ENCODE measurements at regions not wholly inside any gene's neighbourhood (a gene's known extent, or its start where the extent isn't known, plus 50 kb on each side); places are given as distances from the start of the nearest gene placed in this dataset.
"Not testable (repeated sequence)": the region's sequence is repeated elsewhere in the genome, so short reads cannot be mapped to it uniquely, and the experiment has no call there.

DNA sequence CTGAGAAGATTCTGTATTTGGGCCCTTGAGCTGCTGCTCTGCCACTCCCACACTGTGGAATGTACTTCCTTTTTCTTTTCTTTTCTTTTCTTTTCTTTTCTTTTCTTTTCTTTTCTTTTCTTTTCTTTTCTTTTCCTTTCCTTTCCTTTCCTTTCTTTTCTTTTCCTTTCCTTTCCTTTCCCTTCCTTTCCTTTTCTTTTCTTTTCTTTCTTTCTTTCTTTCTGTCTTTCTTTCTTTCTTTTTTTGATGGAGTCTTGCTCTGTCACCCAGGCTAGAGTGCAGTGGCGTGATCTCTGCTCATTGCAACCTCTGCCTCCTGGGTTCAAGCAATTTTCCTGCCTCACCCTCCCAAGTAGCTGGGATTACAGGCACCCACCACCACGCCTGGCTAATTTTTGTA lies 89.8 kb downstream of the DNAAF6 start:
- DNase-seq (ENCODE audit: low spot score): not testable (repeated sequence)

DNA sequence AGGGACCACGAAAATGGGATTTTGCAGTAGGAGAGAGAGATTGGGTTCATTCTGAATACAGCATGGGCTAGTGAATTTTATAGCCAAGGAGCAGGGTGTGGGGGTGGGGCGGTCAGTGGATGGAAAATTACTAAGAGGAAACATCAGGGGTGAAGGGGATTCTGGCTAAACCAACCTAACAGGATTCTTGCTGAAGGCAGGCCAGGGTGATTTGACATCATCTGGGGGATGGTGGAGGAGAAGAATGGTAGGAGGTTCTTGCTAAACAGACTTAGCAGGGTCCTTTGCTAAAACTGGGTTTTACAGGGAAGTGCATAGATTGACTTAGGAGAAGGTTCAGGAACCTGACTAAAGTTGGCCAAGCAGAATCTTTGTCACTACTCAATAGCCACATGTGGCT lies 91.9 kb downstream of the DNAAF6 start:
- DNase-seq (ENCODE audit: low spot score): no peak

- DNase-seq (ENCODE audit: low spot score): no peak
These were observed 94.8 kb downstream of the DNAAF6 start for GRCh38 chrX:107301253-107301652.

- DNase-seq (ENCODE audit: low spot score): no peak
These were observed 97.7 kb downstream of the DNAAF6 start for GRCh38 chrX:107304141-107304540.

DNA sequence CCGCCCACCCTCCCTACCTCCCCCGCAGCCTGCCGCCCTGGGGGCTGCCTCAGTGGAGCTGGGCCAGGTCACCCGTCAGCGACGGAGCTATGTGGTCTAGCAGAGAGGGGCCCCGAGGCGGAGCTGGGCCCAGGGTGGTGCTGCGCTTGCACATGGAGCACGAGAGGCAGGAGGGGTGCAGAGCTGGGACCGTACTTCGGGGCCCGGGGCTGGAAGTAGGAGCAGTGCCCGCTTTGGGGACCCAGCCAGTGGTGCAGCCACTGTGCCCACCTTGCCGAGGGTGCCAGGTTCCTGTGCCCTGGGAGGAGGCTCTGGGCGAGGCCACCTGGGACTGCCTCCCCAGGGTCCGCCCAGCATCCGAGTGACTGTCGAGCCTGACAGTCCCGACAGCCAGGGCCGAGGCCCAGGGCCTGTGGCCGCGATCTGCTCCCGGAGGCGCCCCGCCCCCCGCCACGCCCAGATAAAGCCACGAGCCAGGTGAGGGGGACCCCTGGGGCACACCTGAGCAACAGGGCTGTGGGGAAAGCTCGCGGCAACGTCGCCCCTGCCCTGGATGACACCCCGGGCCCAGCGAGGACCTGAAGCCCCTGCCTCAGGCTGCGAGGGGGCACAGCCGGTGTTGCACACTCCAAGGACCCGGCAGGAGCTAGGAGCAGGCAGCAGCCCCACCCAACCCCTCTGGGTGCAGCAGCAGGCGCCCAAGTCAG lies 117.5 kb downstream of the DNAAF6 start:
- no peak for DNase-seq (ENCODE audit: low spot score)

DNA sequence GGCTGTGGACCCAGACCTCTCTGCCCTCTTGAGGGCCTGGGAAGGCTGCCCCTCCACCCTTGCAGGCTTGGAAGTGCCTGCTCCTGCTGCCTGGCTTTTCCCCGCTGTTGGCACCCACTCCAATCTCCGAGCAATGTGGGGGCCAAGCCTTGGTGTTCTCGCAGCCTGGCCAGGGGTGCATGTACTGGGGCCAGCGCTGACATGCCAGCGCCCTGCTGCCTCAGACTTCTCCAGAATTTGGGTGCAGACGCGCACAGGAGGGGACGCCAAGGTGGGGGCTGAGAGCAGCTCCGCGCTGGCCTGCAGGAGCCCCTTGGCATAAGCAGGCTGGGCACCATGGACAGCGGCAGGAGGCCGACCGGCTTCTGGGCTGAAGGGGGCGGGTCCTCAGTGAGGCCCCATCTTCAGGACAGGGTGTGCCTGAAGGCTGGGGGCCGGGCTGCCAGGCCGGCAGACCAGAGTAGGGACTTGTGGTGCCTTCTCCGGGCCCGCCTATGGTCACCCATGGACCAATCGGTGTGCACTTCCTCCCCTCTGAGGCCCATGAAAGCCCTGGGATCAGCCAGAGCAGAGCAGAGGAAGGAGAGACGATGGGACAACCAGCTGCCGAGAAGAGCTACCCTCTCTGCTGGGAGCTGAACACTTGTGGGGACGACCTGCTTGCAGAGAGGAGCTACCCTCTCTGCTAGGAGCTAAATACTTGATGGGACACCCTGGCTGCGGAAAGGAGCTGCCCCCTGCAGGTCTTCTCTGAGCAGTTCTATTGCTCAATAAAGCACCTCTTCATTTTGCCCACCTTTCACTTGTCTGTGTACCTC lies 118.3 kb downstream of the DNAAF6 start:
- DNase-seq (ENCODE audit: low spot score): peak; percentile 29

DNA sequence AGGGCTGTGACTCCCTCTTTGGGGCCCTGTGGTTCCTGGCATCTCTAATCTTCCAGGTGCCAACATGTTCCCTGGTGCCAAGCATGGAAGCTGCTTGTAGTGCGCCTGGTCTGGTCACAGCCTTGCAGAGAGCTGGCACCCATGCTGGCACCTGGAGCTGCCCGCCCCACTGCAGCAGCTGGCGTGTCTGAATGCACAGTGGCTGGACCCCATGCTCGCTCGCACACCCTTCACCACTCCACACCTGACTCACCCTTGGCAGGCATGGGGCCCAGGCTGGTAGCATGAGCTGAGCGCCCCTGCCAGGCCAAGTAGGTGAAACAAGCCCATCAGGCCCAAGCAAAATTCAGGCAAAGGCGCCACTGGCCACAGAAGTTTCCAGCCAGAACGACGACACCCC lies 119.1 kb downstream of the DNAAF6 start:
- no peak for DNase-seq (ENCODE audit: low spot score)

DNA sequence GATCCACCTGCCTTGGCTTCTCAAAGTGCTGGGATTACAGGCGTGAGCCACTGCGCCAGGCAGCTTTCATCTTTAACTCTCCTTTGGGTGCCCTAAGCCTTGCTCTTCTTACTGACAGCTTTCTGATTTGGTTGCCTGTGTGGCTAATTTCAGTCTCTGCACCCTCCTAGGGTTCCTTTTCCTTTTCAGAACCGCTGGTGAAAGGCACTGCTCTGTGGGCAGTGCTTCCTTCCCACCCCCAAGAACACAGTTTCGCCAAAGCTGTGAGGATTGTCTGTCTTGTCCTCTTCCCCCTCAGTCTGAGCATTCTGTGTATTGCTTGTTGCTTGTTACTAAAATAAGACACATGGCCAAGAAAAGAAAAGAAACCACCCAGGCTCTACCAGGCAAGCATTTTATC lies 101.4 kb upstream of the FRMPD3 start:
- DNase-seq (ENCODE audit: low spot score): no peak

GRCh38 chrX:107348990-107349389 lies 100.5 kb upstream of the FRMPD3 start:
- no peak for DNase-seq (ENCODE audit: low spot score)

GRCh38 chrX:107355533-107355932 lies 93.9 kb upstream of the FRMPD3 start:
- DNase-seq (ENCODE audit: low spot score): no peak

DNA sequence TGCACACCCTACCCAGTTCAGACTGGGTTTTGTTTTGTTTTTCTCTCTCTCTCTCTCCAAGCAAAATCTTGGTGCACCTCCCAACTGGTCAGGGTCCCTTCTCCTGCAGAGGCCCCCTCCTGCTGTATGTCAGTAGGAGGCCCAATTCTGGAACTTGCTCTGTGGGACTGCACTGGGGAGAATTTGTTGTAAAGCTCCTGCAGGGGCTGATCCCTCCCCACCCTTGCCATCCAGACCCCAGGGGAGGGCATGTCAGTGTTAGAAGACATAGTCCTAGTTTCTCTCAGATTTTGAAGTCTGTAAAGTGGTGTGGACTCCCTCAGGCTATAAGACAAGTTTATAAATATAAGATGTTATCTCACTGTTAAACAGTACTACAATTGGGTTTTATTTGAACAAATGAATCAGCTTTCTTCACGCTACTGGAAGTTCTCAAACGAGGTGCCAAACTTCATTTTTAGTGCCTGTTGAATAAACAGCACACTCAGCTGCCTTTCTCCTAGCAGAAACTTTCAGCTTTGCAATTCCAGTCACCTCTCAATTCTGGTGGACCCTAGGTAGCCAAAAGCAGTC lies 88.6 kb upstream of the FRMPD3 start:
- DNase-seq (ENCODE audit: low spot score): no peak

GRCh38 chrX:107370185-107370584 lies 79.3 kb upstream of the FRMPD3 start:
- not testable (repeated sequence) for DNase-seq (ENCODE audit: low spot score)

- DNase-seq (ENCODE audit: low spot score): no peak
These were observed 75.3 kb upstream of the FRMPD3 start for GRCh38 chrX:107374132-107374531.

- DNase-seq (ENCODE audit: low spot score): no peak
These were observed 74.6 kb upstream of the FRMPD3 start for GRCh38 chrX:107374831-107375230.

DNA sequence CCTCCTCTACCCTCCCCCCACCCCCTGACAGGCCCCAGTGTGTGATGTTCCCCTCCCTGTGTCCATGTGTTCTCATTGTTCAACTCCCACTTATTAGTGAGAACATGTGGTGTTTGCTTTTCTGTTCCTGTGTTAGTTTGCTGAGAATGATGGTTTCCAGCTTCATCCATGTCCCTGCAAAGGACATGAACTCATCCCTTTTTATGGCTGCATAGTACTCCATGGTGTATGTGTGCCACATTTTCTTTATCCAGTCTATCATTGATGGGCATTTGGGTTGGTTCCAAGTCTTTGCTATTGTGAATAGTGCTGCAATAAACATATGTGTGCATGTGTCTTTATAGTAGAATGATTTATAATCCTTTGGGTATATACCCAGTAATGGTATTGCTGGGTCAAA lies 73.3 kb upstream of the FRMPD3 start:
- DNase-seq (ENCODE audit: low spot score): not testable (repeated sequence)

- no peak for DNase-seq (ENCODE audit: low spot score)
These were observed 64.9 kb upstream of the FRMPD3 start for GRCh38 chrX:107384397-107385105.

DNA sequence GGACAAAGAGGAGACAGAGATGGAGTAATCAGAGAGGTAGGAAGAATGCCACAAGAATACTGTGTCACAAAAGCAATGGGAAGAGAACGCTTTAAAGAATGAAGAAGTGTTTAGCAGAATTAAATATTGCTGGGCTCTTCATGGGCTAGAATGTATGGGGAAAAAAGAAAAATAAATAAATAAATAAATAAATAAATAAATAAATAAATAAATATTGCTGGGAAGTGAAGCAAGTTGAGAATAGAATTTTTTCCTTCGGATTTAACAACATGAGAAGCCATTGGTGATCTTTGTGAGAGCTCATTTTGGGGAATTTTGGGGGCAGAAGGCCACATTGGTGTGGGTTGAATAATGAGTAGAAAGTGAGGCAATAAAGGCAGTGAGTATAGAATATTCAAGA lies 59.7 kb upstream of the FRMPD3 start:
- DNase-seq (ENCODE audit: low spot score): no peak

DNA sequence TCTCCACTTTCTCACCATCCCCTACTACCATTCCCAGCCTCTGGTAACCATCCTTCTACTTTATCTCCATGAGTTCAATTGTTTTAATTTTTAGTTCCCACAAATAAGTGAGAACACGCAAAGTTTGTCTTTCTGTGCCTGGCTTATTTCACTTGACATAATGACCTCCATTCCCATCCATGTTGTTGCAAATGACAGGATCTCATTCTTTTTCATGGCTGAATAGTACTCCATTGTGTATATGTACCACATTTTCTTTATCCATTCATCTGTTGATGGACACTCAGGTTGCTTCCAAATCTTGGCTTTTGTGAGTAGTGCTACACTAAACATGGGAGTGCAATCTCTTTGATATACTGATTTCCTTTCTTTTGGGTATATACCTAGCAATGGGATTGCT lies 55.8 kb upstream of the FRMPD3 start:
- not testable (repeated sequence) for DNase-seq (ENCODE audit: low spot score)

DNA sequence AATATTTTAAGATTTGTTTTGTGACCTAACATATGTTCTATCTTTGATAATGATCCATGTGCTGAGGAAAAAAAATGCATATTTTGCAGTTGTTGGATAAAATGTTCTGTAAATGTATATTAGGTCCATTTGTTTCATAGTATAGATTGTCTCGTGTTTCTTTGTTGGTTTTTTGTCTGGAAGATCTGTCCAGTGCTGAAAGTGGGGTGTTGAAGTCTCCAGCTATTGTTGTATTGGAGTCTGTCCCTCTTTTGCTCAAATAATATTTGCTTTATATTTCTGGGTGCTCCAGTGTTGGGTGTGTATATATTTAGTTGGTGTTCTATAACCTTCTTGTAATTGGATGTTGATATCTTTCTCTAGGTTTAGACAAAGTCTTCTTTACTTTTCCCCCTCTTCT lies 53.2 kb upstream of the FRMPD3 start:
- DNase-seq (ENCODE audit: low spot score): no peak

DNA sequence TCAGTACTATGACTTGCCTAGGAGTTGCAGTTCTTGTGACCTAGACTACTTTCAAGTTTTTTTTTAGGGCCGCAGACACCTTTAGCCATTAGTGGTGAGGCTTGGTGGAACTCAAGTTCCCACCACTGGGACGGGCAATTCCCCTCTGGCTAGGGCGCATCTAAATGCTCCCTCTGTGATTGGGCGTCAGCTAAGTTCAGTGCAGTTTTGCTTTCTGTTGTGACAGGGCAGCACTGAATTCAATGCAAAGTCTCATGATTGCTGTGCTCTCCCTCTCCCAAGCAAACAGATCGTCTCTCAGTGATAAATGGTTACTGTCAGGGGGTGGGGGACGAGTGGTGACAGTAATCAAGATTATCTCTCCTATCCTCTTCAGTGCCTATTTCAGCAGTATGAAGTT lies 52.7 kb upstream of the FRMPD3 start:
- DNase-seq (ENCODE audit: low spot score): no peak

DNA sequence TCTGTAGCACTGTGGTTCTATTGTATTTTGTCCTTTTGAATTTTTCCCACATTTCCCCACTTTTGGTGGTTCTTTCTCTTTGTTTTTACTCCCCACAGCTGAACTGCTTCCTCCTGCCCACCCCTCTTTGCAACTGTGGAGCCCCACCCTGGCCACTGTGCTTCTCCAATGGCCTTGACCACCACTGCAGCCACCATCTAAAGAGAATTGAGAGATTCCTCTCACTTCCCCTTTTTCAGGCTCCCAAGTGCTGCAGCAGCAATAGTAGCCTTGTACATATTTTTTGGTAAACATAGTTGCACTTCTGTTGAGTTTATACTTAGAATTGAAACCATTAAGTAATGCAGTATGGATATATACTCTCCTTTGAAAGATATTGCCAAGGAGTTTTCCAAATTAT lies 51.3 kb upstream of the FRMPD3 start:
- no peak for DNase-seq (ENCODE audit: low spot score)
